WI38 (cell line): ENCODE measurements at regions not wholly inside any gene's neighbourhood (a gene's known extent, or its start where the extent isn't known, plus 50 kb on each side); places are given as distances from the start of the nearest gene placed in this dataset.
"Not testable (repeated sequence)": the region's sequence is repeated elsewhere in the genome, so short reads cannot be mapped to it uniquely, and the experiment has no call there.

Experiments
- H3K4me3 ChIP-seq: 2 replicates; pipeline ENCODE4 v1.5.1; 2011; ENCODE audit warnings: low read depth, mild to moderate bottlenecking, control low read depth, low read length
- CTCF ChIP-seq: IDR thresholded peaks from 2 replicates; pipeline ENCODE4 v1.5.1; 2012; ENCODE audit warnings: low read depth, mild to moderate bottlenecking, control low read depth, low read length

- TF ChIP-seq CTCF, result no peak
- no peak overlapping the region for H3K4me3 ChIP-seq
Observed at GRCh38 chr2:228526687-228527086, 345.2 kb upstream of the SPHKAP start.

- TF ChIP-seq CTCF, result no peak
- no peak overlapping the region for H3K4me3 ChIP-seq
Observed at GRCh38 chr2:228522977-228523376, 341.5 kb upstream of the SPHKAP start.

DNA sequence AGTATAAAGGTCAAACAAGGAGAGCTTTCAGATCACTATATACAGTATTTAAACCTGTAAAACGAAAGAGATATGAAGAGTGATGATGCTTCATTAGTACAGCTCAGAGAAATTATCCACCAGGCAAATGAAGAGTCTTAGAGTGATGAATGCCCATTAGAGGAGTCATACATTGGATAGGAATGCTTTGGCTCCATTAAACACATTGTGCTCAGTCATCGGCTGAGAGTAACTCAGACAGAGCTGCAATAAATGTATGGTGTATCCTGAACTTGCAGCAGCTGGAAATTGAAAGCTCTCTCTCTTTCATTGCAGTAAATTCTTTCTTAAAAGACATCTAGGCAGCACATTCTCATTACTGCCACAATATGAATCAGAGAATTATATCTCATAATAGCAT lies 340.8 kb upstream of the SPHKAP start:
- TF ChIP-seq CTCF, result no peak
- H3K4me3 ChIP-seq, result no peak overlapping the region

DNA sequence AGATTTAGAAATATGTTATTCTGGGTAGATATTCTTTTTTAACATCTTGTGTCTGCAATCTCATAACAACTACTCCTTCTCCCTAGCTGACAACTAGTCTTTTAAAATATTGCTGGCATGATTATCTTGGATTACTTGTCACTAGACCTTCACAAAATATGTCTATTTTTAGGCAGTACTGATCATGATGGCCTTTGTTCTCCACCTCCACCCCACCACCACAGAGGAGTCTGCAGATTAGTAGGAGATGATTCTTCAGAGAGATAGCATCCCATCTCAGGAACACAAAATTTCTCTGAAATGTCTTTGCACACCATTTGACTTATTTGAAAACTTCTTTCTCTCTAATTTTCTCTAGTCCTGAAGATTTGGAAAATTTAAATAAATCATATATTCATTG lies 338.1 kb upstream of the SPHKAP start:
- TF ChIP-seq CTCF, result no peak
- no peak overlapping the region for H3K4me3 ChIP-seq

- no peak for TF ChIP-seq CTCF
- H3K4me3 ChIP-seq, result no peak overlapping the region
Observed at GRCh38 chr2:228516019-228516418, 334.5 kb upstream of the SPHKAP start.

- H3K4me3 ChIP-seq, result not testable (repeated sequence)
Observed at GRCh38 chr2:228513480-228513879, 332.0 kb upstream of the SPHKAP start.

- no peak overlapping the region for H3K4me3 ChIP-seq
- TF ChIP-seq CTCF, result no peak
Observed at GRCh38 chr2:228509021-228509420, 327.5 kb upstream of the SPHKAP start.

GRCh38 chr2:228507870-228508269 lies 326.4 kb upstream of the SPHKAP start:
- no peak for TF ChIP-seq CTCF
- H3K4me3 ChIP-seq, result no peak overlapping the region
